SK-N-SH (cell line): ENCODE measurements at regions not wholly inside any gene's neighbourhood (a gene's known extent, or its start where the extent isn't known, plus 50 kb on each side); places are given as distances from the start of the nearest gene placed in this dataset.

Experiments used
- CTCF ChIA-PET: fragments of 300-600, 350-600 bp; formaldehyde crosslinking; extraction: SDS; loops from one replicate; lab custom pipeline; 2021; lab: Yijun Ruan, JAX
- POLR2A ChIA-PET: fragments of 350-600 bp; sonication (Branson Sonifier 250); formaldehyde crosslinking; extraction: SDS; loops from one replicate; lab custom pipeline; 2020; ENCODE audit warnings: antibody characterized with exemption, inconsistent platforms; lab: Yijun Ruan, JAX
- DNase-seq: peaks from one replicate; pipeline ENCODE4 v3.0.0; 2012
- H2AFZ ChIP-seq: fragments of 200-600 bp; sonication (generic); 2 replicates; pipeline ENCODE4 v1.8.1; 2016; ENCODE audit warnings: antibody characterized with exemption, mild to moderate bottlenecking, low read depth
- H3F3A ChIP-seq: fragments of 200-600 bp; sonication (generic); replicated peaks from 2 replicates; pipeline ENCODE3; 2016; ENCODE audit warnings: antibody characterized with exemption, mild to moderate bottlenecking; ENCODE audit not compliant: insufficient read depth
- H3K27ac ChIP-seq, 2 experiments: fragments of 200-500 bp in 1 of 2; fragments of 200-600 bp in 1 of 2; sonication (Bioruptor generic) in 1 of 2; sonication (generic), shearing (Covaris generic) in 1 of 2; 2 replicates each; pipeline versions ENCODE4 v1.5.1 to v1.6.1; 2014 to 2016; ENCODE audit warnings: low read depth in 2 of 2, inconsistent platforms in 1 of 2, low read length in 1 of 2, mild to moderate bottlenecking in 1 of 2, mixed read lengths in 1 of 2
- H3K27me3 ChIP-seq: fragments of 200-600 bp; sonication (generic), shearing (Covaris generic); 2 replicates; pipeline ENCODE4 v1.6.1; 2016; ENCODE audit warnings: mixed run types; ENCODE audit not compliant: insufficient read depth
- H3K36me3 ChIP-seq, 2 experiments: fragments of 200-500 bp in 1 of 2; fragments of 200-600 bp in 1 of 2; sonication (Bioruptor generic) in 1 of 2; sonication (generic) in 1 of 2; replicated peaks in 1 of 2; 2 replicates each; pipeline versions ENCODE3 to v1.5.1; 2014 to 2016; ENCODE audit warnings: low read length in 1 of 2, mild to moderate bottlenecking in 1 of 2; ENCODE audit not compliant: insufficient read depth in 2 of 2, control insufficient read depth in 1 of 2
- H3K4me1 ChIP-seq, 2 experiments: fragments of 200-500 bp in 1 of 2; fragments of 200-600 bp in 1 of 2; sonication (Bioruptor generic) in 1 of 2; sonication (generic), shearing (Covaris generic) in 1 of 2; 2 replicates each; pipeline versions ENCODE4 v1.5.1 to v1.6.1; 2014 to 2016; ENCODE audit warnings: low read depth in 1 of 2, low read length in 1 of 2, mixed run types in 1 of 2; ENCODE audit not compliant: insufficient read depth in 2 of 2, control insufficient read depth in 1 of 2
- H3K4me2 ChIP-seq: fragments of 200-600 bp; sonication (generic), shearing (Covaris generic); 2 replicates; pipeline ENCODE4 v1.6.1; 2017; ENCODE audit warnings: mixed run types
- H3K4me3 ChIP-seq, 2 experiments: fragments of 200-500 bp in 1 of 2; fragments of 200-600 bp in 1 of 2; sonication (Bioruptor generic) in 1 of 2; sonication (generic), shearing (Covaris generic) in 1 of 2; 2 replicates each; pipeline versions ENCODE4 v1.5.1 to v1.8.1; 2014 to 2016; ENCODE audit warnings: low read depth in 2 of 2, inconsistent platforms in 1 of 2, low read length in 1 of 2, mild to moderate bottlenecking in 1 of 2, mixed read lengths in 1 of 2, moderate library complexity in 1 of 2
- H3K79me2 ChIP-seq: fragments of 200-600 bp; sonication (generic); 2 replicates; pipeline ENCODE4 v1.8.1; 2017; ENCODE audit warnings: mild to moderate bottlenecking; ENCODE audit not compliant: insufficient read depth
- H3K9ac ChIP-seq: fragments of 200-600 bp; sonication (generic); 2 replicates; pipeline ENCODE4 v1.6.1; 2017; ENCODE audit warnings: mixed run types
- H3K9me2 ChIP-seq: fragments of 200-600 bp; sonication (generic); 2 replicates; pipeline ENCODE4 v1.6.1; 2017; ENCODE audit warnings: mixed run types
- H3K9me3 ChIP-seq: fragments of 200-600 bp; sonication (generic); 2 replicates; pipeline ENCODE4 v1.6.1; 2017; ENCODE audit warnings: mixed run types, mild to moderate bottlenecking, moderate library complexity
- H4K20me1 ChIP-seq: fragments of 200-600 bp; sonication (generic); 2 replicates; pipeline ENCODE4 v1.6.1; 2017; ENCODE audit warnings: mild to moderate bottlenecking, mixed run types; ENCODE audit not compliant: insufficient read depth
- ELF1 ChIP-seq: IDR thresholded peaks from 2 replicates; pipeline ENCODE4 v1.4.0; 2012
- EP300 ChIP-seq, 2 experiments: IDR thresholded peaks; 2 replicates each; pipeline versions ENCODE4 v1.4.0 to v1.6.1; 2012; ENCODE audit warnings: borderline replicate concordance in 1 of 2, low read depth in 1 of 2, low read length in 1 of 2
- EZH2phosphoT487 ChIP-seq: fragments of 200-600 bp; sonication (generic); IDR thresholded peaks from 2 replicates; pipeline ENCODE4 v1.6.1; 2017; ENCODE audit warnings: low read depth, mixed run types, mild to moderate bottlenecking, antibody characterized with exemption, moderate library complexity, borderline replicate concordance
- FOSL2 ChIP-seq: IDR thresholded peaks from 2 replicates; pipeline ENCODE4 v1.4.0; 2012; ENCODE audit warnings: low read depth, mild to moderate bottlenecking, moderate library complexity, borderline replicate concordance
- GABPA ChIP-seq: IDR thresholded peaks from 2 replicates; pipeline ENCODE4 v1.4.0; 2012; ENCODE audit warnings: low read depth, mild to moderate bottlenecking
- GATA2 ChIP-seq: sonication (generic); formaldehyde crosslinking; IDR thresholded peaks from 2 replicates; pipeline ENCODE4 v1.5.0; 2020; ENCODE audit warnings: mild to moderate bottlenecking, missing genetic modification reagents
- MEF2A ChIP-seq: IDR thresholded peaks from 2 replicates; pipeline ENCODE4 v1.4.0; 2012; ENCODE audit warnings: low read depth, borderline replicate concordance
- NFIC ChIP-seq: IDR thresholded peaks from 2 replicates; pipeline ENCODE4 v1.4.0; 2012; ENCODE audit warnings: borderline replicate concordance
- NRF1 ChIP-seq: IDR thresholded peaks from 2 replicates; pipeline ENCODE4 v1.6.1; 2012; ENCODE audit warnings: low read depth, mild to moderate bottlenecking, low read length
- RCOR1 ChIP-seq: fragments of 150-350 bp; IDR thresholded peaks from 2 replicates; pipeline ENCODE4 v1.6.1; 2017; ENCODE audit warnings: antibody characterized with exemption, low read length
- RFX5 ChIP-seq: IDR thresholded peaks from 2 replicates; pipeline ENCODE4 v1.6.1; 2012; ENCODE audit warnings: mild to moderate bottlenecking, improper control_type of control experiment, low read length
- RXRA ChIP-seq: IDR thresholded peaks from 2 replicates; pipeline ENCODE4 v1.4.0; 2012; ENCODE audit warnings: low read depth, mild to moderate bottlenecking, borderline replicate concordance
- SIN3A ChIP-seq: IDR thresholded peaks from 2 replicates; pipeline ENCODE4 v1.6.1; 2012; ENCODE audit warnings: low read depth, mild to moderate bottlenecking, low read length, moderate library complexity, borderline replicate concordance
- SMC3 ChIP-seq: IDR thresholded peaks from 2 replicates; pipeline ENCODE4 v1.6.1; 2012; ENCODE audit warnings: low read depth, low read length, improper control_type of control experiment
- TCF12 ChIP-seq: IDR thresholded peaks from 2 replicates; pipeline ENCODE4 v1.4.0; 2012
- YY1 ChIP-seq: IDR thresholded peaks from 2 replicates; pipeline ENCODE4 v1.4.0; 2012; ENCODE audit warnings: low read depth, mild to moderate bottlenecking
- WGBS: methylation state at CpG from one replicate; pipeline ENCODE4 v1.1.6; 2017; ENCODE audit warnings: low lambda C conversion rate; 5-methylcytosine and 5-hydroxymethylcytosine counted together
- TF ChIP-seq, protein P1 (sequence below): IDR thresholded peaks from 2 replicates; pipeline ENCODE4 v1.4.0; 2012; ENCODE audit warnings: low read depth
- TF ChIP-seq, protein P2 (sequence below): fragments of 200-600 bp; sonication (generic); IDR thresholded peaks from 2 replicates; pipeline ENCODE4 v1.6.1; 2017; ENCODE audit warnings: antibody characterized with exemption, mild to moderate bottlenecking, moderate library complexity
- TF ChIP-seq, protein P3 (sequence below): IDR thresholded peaks from 2 replicates; pipeline ENCODE4 v1.4.0; 2012; ENCODE audit warnings: low read depth, borderline replicate concordance
- TF ChIP-seq, protein P4 (sequence below): fragments of 150-350 bp; IDR thresholded peaks from 2 replicates; pipeline ENCODE4 v1.6.1; 2017; ENCODE audit warnings: antibody characterized with exemption, low read length, low read depth, borderline replicate concordance
- TF ChIP-seq, protein P5 (sequence below): IDR thresholded peaks from 2 replicates; pipeline ENCODE4 v1.6.1; 2012; ENCODE audit warnings: mild to moderate bottlenecking, low read depth, low read length, moderate library complexity

DNA sequence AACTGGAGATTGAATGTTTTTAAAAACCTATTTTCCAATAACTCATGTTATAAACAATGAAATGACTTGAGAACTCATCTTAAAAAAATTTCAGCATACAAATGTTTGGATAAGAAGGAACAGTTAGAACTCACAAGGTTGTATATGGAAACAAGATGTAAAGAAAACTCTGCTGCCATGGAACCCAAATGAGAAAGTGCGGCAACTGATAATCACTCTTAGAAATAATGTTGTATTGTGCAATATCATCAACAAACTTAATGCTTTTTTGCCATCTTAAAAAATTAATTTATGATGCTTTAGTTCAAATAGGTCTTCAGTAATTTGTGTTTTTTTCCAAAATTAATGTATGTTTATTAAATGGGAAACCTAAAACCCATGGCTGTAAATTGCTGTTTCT lies 461.1 kb upstream of the NCAM2 start:
- Histone ChIP-seq H3K4me3 (no peak overlapping the region), H3K36me3 (no peaks in the 10 kb centered on the region), H3K27ac (no peak overlapping the region), H3K4me2 (no peak overlapping the region), H3K9ac (no peak overlapping the region), H3K27me3 (no peaks in the 10 kb centered on the region), H3K4me1 (no peaks in the 10 kb centered on the region), H3K79me2 (no peaks in the 10 kb centered on the region), H3K9me2 (no peaks in the 10 kb centered on the region), H3F3A (no peaks in the 10 kb centered on the region), H3K9me3 (no peaks in the 10 kb centered on the region; the same call in 1 of the 2 replicates)
- WGBS: 78% methylated on average over 1 of the region's 1 CpG
- no peak for DNase-seq
- TF ChIP-seq TCF12 (no peak), RXRA (no peak), ELF1 (no peak), GATA2 (CRISPR knock-in tag) (no peak), RFX5 (no peak), MEF2A (no peak), EZH2phosphoT487 (no peak), SIN3A (no peak), NFIC (no peak), FOSL2 (no peak)
- TF ChIP-seq, protein P1, sequence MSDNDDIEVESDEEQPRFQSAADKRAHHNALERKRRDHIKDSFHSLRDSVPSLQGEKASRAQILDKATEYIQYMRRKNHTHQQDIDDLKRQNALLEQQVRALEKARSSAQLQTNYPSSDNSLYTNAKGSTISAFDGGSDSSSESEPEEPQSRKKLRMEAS: no peak
- TF ChIP-seq, protein P2, sequence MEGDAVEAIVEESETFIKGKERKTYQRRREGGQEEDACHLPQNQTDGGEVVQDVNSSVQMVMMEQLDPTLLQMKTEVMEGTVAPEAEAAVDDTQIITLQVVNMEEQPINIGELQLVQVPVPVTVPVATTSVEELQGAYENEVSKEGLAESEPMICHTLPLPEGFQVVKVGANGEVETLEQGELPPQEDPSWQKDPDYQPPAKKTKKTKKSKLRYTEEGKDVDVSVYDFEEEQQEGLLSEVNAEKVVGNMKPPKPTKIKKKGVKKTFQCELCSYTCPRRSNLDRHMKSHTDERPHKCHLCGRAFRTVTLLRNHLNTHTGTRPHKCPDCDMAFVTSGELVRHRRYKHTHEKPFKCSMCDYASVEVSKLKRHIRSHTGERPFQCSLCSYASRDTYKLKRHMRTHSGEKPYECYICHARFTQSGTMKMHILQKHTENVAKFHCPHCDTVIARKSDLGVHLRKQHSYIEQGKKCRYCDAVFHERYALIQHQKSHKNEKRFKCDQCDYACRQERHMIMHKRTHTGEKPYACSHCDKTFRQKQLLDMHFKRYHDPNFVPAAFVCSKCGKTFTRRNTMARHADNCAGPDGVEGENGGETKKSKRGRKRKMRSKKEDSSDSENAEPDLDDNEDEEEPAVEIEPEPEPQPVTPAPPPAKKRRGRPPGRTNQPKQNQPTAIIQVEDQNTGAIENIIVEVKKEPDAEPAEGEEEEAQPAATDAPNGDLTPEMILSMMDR: no peak
- TF ChIP-seq, all 33 proteins: peak for 0
- no peaks in the 10 kb centered on the region for H4K20me1 ChIP-seq
- POLR2A ChIA-PET: no interaction called here
- no peak overlapping the region for H2AFZ ChIP-seq
- CTCF ChIA-PET: no interaction called here

DNA sequence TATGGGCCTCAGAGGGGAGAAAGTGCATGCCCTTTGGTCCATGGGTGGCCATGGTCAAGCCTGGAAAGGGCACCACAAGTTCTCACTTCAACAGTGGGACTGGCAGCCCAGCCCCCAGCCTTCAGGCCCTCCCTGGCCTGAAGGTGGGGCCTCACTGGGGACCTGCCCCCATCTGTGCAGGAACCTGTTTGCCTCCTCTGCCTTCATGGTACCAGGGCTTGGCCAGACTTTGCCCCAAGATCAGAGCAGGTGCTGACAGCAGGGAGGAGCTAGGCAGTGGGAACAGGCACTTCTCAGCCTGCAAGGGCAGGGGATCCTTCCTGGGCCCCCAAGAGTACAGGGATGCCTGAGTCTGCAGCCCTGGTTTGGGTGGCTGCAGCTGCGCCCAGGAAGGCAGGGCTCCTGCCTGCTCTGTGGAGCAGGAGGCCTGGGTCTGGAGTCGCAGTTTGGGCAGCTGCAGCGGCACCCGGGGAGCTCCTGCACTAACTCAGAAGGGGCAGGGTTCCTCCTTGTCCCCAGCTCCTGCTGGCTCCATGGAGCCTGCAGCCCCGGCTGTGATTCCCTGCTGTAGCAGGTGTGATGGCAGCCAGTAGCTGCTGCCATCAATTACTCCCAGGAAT lies 460.1 kb upstream of the NCAM2 start:
- no peaks in the 10 kb centered on the region for H4K20me1 ChIP-seq
- H3K9me2 ChIP-seq: peaks cover 2% of the 10 kb centered on the region; the same call in 1 of the 2 replicates
- H3K4me3 ChIP-seq: no peak overlapping the region
- H3K9ac ChIP-seq: no peak overlapping the region
- no peaks in the 10 kb centered on the region for H3K36me3 ChIP-seq
- WGBS: 21% methylated on average over 4 of the region's 5 CpGs
- no peak for DNase-seq
- no peaks in the 10 kb centered on the region for H3K4me1 ChIP-seq
- no peak overlapping the region for H3K4me2 ChIP-seq
- H3K79me2 ChIP-seq: no peaks in the 10 kb centered on the region
- H2AFZ ChIP-seq: no peak overlapping the region
- no peaks in the 10 kb centered on the region for H3K27me3 ChIP-seq
- no peaks in the 10 kb centered on the region for H3F3A ChIP-seq
- ChIA-PET CTCF (no interaction called here), POLR2A (no interaction called here)
- H3K27ac ChIP-seq: no peak overlapping the region
- H3K9me3 ChIP-seq: no peaks in the 10 kb centered on the region; the same call in 1 of the 2 replicates
- TF ChIP-seq, protein P3, sequence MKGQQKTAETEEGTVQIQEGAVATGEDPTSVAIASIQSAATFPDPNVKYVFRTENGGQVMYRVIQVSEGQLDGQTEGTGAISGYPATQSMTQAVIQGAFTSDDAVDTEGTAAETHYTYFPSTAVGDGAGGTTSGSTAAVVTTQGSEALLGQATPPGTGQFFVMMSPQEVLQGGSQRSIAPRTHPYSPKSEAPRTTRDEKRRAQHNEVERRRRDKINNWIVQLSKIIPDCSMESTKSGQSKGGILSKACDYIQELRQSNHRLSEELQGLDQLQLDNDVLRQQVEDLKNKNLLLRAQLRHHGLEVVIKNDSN: no peak
- TF ChIP-seq GABPA: no peak
- TF ChIP-seq NFIC: no peak
- no peak for TF ChIP-seq YY1
- no peak for TF ChIP-seq EP300 (IDR thresholded peaks at IDR 0.05; ENCODE audit: borderline replicate concordance in 1 of 2, low read depth in 1 of 2, low read length in 1 of 2)
- TF ChIP-seq, protein P4, sequence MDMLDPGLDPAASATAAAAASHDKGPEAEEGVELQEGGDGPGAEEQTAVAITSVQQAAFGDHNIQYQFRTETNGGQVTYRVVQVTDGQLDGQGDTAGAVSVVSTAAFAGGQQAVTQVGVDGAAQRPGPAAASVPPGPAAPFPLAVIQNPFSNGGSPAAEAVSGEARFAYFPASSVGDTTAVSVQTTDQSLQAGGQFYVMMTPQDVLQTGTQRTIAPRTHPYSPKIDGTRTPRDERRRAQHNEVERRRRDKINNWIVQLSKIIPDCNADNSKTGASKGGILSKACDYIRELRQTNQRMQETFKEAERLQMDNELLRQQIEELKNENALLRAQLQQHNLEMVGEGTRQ: no peak
- TF ChIP-seq, protein P5, sequence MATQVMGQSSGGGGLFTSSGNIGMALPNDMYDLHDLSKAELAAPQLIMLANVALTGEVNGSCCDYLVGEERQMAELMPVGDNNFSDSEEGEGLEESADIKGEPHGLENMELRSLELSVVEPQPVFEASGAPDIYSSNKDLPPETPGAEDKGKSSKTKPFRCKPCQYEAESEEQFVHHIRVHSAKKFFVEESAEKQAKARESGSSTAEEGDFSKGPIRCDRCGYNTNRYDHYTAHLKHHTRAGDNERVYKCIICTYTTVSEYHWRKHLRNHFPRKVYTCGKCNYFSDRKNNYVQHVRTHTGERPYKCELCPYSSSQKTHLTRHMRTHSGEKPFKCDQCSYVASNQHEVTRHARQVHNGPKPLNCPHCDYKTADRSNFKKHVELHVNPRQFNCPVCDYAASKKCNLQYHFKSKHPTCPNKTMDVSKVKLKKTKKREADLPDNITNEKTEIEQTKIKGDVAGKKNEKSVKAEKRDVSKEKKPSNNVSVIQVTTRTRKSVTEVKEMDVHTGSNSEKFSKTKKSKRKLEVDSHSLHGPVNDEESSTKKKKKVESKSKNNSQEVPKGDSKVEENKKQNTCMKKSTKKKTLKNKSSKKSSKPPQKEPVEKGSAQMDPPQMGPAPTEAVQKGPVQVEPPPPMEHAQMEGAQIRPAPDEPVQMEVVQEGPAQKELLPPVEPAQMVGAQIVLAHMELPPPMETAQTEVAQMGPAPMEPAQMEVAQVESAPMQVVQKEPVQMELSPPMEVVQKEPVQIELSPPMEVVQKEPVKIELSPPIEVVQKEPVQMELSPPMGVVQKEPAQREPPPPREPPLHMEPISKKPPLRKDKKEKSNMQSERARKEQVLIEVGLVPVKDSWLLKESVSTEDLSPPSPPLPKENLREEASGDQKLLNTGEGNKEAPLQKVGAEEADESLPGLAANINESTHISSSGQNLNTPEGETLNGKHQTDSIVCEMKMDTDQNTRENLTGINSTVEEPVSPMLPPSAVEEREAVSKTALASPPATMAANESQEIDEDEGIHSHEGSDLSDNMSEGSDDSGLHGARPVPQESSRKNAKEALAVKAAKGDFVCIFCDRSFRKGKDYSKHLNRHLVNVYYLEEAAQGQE: no peak
- no peak for TF ChIP-seq SMC3
- TF ChIP-seq NRF1: no peak
- TF ChIP-seq RCOR1: no peak
